NCI-H524 (cell line): ENCODE measurements at regions not wholly inside any gene's neighbourhood (a gene's known extent, or its start where the extent isn't known, plus 50 kb on each side); places are given as distances from the start of the nearest gene placed in this dataset.
"Not testable (repeated sequence)": the region's sequence is repeated elsewhere in the genome, so short reads cannot be mapped to it uniquely, and the experiment has no call there.

Experiments used
- DNase-seq, 2 experiments: peaks; one replicate each; lab custom pipeline; 2025; lab: John Stamatoyannopoulos, UW

DNA sequence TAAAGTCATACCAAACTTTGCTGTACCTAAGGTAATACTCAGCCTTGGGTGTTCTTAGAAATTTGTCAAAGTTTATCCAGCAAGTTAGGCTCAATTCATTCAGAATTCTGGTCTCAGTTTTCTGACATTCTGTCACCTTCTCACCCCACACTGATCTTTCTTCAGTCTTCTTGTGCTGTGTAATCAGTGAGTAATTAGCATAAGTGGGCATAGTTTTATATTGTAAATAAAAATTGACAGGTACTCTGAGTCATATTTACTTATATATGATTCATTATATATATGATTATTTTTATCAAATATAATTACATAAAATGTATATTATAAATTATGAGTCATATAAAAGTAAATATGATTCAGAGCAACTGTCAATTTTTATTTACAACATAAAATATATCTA lies 170.9 kb upstream of the MAGI2 start:
- no peak for DNase-seq

DNA sequence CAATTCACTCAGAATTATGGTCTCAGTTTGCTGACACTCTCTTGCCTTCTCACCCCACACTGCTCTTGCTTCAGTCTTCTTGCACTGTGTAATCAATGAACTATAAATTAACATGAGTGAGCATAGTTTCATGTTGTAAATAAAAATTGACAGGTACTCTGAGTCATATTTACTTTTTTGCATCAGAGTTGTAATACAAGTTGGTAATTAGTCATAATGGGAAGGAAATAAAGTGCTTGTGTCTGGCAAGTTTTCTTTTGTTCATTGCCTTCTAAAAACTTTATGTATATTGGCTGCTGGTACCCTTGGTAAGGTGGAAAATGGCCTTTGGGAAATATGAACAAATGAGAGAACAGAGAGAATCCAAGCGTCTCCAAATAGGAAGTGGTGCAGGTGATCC lies 169.3 kb upstream of the MAGI2 start:
- no peak for DNase-seq

DNA sequence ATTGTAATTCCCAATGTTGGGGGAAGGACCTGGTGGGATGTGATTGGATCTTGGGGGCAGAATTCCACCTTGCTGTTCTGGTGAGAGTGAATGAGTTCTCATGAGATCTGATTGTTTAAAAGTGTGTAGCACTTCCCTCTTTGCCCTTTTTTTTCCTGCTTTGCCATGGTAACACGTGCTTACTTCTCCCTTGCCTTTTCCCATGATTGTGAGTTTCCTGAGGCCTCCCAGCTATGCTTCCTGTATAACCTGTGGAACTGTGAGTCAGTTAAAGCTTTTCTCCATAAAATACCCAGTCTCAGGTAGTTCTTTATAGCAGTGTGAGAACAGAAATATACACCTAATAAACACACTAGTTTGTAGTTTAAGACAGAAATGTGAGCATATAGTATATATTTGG lies 166.8 kb upstream of the MAGI2 start:
- no peak for DNase-seq

DNA sequence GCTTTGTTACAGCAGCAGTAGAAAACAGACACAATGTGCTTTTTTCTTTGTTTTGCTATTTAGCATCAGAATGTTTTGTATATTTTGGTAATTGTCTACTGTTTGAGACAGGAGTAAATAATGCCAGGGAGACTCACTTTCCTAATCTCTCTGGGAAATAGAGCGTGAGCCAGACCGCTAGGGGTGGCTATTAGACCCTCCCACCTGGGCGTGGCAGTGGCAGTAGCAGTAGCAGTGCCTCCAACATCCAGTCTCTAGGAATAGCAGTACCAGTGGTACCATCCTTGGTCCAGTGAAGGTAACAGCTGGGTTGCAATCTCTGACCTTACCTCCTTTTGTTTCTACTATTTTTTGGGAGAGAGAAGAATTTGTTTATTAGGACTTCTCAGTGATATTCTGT lies 165.7 kb upstream of the MAGI2 start:
- DNase-seq: no peak

DNA sequence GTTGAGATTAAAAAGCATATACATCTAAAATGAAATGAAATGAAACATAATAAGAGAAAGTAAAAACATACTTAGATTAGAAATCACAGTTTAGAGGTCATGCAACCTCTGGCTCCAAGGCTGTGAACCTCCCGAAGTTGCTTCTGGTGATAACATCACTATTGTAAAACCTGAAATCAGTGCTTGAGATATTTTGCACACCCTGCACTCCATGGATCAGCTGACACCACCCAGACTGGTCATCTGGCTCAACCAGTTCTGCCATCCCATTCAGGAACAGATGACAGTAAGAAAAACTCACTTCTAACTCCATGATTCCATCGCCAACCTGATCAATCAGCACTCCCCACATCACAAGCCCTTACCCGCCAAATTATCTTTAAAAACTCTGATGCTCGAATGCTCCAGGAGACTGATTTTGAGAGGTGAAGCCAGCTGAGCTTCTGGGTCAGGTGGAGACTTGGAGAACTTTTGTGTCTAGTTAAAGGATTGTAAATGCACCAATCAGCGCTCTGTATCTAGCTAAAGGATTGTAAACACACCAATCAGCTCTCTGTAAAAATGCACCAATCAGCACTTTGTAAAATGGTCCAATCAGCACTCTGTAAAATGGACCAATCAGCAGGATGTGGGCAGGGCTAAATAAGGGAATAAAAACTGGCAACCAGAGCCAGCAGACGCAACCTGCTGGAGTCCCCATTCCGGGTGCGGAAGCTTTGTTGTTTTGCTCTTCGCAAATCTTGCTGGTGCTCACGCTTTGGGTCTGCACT lies 162.6 kb upstream of the MAGI2 start:
- no peak for DNase-seq

DNA sequence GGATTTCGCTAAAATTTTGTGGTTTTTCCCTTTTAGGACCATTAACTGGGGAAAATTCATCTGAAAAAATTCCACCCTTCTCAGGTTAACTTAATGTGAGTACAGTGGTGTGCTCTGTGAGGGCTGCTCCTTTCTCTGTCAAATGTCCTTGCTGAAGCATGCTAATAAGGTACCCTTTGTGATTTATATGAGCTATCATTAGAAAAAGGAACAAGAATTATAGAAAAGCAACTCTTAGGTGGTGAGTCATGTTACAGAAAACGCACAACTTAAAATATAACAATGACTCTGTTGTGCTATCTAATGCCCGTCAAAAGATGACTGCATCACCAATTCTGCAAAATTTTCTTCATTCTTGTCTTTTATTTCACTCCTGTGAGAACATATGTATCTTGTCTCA lies 162.0 kb upstream of the MAGI2 start:
- no peak for DNase-seq

DNA sequence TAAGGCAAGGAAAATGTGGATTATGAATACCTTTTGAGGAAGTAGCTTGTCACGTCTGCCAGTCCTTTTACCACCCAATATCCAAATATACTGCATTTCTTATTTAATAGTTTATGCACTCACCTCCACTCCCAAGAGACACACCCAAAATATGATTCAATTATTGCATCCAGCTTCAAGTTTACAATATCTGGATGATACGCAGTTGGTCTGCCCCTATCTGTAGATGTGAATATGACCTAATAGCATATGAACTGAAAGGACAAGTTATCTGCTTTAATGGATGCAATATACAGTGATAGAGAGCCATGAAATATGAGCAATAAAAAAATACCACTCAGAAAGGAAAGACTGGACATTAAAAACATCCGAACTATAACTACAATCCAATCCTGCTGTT lies 159.4 kb upstream of the MAGI2 start:
- DNase-seq: no peak

DNA sequence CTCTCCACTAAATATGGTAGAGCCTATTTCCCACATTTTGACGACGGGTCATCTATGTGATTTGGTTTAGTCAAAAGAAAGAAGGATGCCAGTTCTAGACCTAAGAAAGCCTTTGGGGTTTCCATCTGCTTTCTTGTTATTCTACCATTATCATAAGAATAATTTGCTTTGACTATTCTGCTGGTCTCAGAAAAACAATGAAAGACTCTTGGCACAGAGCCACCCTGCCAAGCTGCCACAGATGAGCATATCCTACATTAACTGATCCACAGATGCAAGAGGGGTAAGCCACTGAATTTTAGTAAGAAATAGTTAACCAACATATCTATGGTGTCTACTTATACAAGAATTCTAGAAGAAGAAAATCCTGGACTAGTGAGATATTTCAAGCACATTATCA lies 158.6 kb upstream of the MAGI2 start:
- peak in 1 of 2 experiments; percentile 13 for DNase-seq

DNA sequence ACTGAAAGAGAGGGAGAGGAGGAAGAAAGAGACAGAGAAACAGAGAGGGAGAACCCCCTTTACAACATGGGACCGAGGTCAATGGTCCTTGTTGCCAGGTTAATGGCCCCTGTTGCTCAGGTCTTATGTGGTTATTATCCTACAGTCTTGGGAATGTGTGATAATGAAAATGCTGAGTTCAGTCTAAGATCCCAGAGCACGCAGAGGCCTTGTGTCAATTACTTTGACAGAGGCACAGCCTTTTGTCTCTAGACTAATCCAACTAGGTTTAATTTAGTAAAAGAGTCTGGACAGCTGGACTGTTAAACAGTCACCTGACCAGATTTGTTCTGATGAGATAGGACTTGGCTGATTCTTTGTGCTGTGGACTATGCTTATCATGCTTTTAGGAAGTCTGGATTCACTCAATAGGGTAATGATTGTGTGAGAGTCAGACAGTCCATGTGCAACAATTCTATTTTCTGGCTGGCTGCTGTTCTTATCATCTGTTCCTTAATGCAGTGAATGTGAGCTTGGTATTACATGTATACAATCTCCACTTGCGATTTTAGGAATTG lies 157.4 kb upstream of the MAGI2 start:
- peak in 1 of 2 experiments; percentile 26 for DNase-seq

DNA sequence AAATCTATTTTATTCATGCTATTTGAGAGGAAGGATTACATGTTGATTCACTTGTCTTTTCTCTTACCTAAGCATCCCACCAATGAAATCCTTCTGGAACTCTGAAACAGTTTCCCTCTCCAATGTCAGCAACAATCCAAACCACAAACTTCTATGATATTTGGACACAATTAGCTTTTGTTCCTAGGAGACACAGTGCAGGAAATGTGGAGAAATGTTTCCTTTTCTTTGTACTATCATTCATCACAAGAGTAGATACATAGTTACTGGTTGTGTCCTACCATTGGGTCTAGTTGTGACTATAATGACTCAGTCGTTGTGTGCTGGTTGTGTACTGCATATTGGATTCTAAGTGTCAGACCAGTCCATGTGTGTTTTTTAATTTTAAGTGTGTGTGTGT lies 156.8 kb upstream of the MAGI2 start:
- no peak for DNase-seq

DNA sequence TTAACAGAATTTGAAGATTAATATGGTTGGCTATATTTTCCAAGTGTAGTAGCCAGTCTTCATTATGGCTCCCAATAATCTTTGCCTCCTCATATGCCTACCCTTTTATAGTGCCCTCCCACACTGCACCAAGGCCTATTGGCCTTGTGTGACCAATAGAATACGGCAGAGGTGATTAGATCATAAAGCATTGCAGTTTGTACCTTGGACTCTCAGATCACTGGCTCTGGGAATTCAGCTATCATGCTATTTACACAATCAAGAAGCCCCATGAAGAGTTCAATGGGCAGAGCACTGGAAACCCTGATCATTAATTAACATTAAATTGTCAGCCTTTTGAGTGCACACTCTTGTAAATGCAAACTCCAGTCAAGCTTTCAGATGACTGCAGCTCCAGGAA lies 154.5 kb upstream of the MAGI2 start:
- no peak for DNase-seq

DNA sequence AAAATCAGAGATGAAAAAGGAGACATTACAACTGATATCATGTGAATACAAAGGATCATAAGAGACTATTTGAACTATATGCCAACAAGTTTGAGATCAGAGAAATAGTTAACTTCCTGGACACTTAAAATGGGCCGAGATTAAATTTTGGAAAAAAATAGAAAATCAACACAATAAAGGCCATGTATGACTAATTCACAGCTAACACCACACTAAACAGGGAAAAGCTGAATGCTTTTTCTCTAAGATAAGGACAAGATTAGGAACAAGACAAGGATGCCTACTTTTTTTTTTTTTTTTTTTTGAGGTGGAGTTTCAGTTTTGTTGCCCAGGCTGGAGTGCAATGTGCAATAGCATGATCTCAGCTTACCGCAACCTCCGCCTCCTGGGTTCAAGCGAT lies 151.4 kb upstream of the MAGI2 start:
- no peak for DNase-seq

DNA sequence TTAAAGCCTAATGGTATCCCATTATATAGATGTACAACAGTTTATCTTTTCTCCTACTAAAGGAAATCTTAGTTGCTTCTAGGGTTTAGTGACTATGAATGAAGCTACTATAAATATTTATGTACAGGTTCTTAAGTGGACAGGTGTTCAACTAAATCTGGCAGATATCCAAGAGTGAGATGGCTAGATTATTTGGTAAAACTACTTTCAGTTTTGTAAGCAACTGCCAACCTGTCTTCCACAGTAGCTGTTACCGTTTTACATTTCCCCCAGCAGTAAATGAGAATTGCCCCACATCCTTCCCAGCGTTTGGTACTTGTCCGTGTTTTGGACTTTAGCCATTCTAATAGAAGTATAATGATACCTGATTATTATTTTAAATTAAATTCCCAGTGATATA lies 144.9 kb upstream of the MAGI2 start:
- peak in 1 of 2 experiments; percentile 58 for DNase-seq

DNA sequence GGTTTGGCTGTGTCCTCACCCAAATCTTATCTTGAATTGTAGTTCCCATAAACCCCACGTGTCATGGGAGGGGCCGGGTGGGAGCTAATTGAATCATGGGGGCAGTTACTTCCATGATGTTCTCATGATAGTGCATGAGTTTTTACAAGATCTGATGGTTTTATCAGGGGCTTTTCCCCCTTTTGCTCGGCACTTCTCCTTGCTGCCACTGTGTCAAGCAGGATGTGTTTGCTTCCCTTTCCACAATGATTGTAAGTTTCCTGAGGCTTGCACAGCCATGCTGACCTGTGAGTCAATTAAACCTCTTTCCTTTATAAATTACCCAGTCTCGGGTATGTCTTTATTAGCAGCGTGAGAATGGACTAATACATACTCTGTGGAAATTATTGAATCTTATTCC lies 141.2 kb upstream of the MAGI2 start:
- DNase-seq: not testable (repeated sequence)

DNA sequence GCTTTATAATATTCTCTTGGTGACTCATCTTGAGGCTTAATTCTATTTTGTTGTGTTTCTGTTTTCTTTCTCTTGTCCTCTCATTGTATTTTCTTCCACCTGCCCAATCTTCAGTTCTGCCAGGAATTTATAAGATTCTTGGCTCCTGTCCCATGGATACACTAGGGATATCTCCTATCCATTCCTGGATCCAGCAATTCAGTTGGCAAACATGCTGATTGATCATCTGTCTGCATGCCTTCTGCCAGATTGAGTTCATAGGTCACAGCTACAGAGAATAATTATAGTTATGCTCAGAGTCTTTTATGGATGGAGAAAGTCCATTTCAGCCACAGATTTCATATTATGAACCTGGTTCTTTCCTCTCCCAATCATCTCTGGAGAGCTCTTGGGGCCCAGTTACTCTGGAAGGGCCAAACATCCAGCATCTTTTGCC lies 140.4 kb upstream of the MAGI2 start:
- DNase-seq: no peak

DNA sequence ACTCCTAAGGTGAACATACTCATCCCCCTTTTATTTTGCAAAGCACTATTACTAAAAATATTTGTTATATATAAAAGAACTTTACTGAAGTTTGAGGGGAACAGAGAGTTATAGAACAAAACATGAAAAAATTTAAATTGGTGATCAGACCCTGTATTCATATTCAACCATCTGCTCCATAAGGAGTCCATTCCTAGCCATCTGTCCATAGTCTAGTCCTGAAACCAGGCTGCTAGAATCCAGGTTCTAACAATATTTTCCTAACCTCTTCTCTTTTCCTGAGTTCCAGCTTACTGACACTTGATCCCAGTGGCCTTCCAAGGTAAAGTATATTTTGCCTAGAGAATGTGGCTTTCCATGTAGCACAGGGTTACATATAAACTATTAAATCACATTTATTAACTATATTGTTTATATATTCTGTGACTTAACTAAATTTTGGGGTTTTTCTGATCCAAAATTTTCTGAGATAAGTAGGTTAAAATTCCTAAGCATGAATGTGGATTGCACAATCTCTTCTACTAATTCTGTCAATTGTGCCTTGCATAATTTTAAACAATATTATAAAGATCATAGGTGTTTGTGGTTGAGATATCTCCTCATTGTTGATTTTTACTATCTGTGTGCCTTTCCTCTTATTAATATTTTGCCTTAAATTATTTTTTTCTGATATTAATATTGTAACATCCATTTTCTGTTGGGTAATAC lies 137.6 kb upstream of the MAGI2 start:
- DNase-seq: peak; percentile 38 to 80

DNA sequence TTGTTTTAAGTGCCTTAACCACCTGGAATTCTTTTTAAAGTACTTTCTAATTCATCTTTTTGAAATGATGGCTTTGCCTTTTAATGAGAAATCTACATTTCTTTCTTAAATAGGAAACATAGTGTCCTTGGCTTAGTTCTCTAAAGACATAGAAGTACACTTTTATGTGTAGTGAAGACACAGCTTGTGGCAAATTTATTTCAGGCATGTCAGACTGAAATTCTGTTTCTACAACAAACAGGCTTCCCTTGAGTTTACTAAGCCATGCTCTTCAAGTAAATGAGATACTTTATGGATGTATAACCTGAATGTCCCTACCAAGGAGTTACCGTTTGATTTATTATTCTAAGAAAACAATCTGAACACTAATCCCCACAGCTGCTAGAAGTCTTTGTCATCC lies 136.9 kb upstream of the MAGI2 start:
- peak in 1 of 2 experiments; percentile 81 for DNase-seq

DNA sequence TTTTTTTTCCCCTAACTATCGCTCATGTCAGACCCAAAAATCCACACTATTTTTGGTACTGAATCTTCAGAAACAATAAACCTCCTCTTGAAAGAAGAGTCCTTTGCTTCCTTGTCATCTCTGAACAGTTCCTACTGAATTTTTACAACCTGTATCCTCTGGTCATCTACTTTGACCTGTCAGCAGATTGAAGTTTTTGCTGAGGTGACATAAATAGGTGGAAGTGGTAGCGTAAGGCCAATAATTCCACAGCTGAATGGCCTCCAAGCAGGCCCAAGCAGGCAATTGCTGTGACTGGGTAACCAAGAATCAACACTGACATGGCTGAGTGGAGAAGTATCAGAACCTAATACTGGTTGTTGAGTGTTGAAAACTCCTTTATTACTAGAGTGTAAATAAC lies 117.4 kb upstream of the MAGI2 start:
- no peak for DNase-seq

DNA sequence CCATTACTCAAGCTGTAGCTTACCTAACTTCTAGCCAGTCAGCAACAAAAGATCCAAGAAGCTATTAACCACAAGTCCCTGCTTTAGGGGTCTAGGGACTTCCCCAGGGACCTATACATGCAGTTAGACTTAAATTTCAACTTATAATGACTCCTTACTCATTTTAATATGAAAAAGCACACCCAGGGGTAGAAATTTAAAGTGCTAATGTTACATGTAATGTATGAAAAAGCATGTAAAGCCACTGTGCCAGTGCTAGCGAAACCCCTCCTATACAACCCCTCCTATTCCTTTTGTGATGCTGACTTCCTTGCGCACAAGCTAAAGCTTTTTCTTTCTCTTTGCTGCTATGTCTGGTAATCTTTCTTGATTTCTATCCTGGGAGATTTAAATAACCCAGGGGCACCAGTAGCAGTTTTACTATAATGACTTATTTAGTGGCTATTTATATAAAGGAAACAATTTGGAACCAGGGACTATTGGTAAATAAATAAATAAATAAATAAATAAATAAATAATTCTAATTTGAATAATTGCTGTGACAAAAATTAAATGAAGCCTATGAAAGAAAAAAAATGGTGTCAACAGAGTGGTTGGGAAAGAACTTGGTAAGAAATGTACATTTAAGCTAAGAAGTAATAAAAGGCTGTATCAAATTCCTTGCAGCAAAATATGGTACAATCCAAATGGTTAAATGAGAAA lies 110.5 kb upstream of the MAGI2 start:
- DNase-seq: no peak

DNA sequence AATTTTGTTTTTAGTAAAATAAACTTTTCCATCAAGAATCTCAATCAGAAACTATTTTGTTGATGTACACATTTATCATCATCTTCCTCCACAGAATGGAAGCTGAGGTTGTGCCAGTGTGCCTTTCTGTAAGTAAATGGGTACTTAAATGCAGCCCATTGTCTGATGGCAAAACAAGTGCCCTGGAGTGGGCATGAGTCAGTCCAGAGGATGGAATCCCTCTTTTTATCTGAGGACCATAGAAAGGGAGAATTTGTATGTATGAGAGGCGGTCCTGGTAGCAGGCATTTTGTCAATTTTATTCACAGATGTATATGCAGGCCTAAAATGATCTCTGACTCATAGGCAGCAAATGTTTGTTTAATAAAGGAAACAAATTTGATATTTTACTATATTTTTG lies 102.1 kb upstream of the MAGI2 start:
- DNase-seq: no peak

DNA sequence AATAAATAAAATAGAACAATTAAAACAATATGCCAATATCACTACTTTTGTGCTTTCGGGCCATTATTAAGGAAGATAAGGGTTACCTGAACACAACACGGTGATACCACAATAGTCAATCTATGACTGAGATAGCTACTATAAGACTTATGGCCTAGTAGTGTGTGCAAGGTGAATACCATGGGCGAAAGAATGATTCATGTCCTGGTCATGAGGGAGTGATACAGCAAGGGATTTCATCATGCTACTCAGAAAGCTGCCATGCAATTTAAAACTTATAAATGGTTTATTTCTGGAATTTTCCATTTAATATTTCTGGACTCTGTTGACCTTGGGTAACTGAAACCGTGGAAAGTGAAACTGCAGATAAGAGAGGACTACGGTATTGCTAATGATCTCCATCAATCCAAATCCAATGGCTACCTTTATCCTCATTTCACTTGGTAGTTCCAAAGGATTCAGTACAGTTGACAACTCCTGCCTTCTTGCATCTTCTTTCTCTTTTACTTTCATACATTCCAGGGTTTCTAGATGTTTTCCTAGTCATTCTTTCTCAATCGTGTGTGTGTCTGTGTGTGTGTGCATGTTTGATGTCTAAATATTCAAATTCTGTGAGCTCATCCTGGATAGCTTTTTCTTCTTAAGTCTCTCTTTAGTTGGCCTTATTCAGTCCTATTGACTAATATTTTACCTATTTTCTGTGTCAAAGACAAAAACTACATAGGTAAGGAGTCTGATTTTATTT lies 100.5 kb upstream of the MAGI2 start:
- no peak for DNase-seq

DNA sequence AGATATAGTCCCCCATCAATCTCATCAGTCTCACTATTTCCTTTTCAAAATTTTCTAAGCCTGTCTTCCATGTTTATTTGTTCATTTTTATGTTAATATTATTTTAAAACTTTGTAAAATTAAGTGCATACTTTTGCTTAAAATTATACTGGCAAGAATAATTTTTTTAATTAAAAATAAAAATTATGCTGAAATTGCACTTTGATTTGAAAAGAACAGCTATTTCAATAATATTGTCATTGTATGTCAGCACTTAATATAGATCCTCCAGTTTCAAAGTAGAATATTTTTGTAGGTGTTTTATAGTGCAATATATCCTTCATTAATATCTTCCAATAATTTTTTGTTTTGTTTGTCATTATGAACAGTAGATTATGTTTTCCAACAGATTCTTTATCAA lies 99.0 kb upstream of the MAGI2 start:
- no peak for DNase-seq
